Retinal pigment epithelial cell (primary cell): ENCODE measurements at regions not wholly inside any gene's neighbourhood (a gene's known extent, or its start where the extent isn't known, plus 50 kb on each side); places are given as distances from the start of the nearest gene placed in this dataset.

Source experiments
- DNase-seq: peaks from one replicate; pipeline ENCODE4 v3.0.0-alpha.2; 2010; ENCODE audit warnings: low read depth
- H3K4me3 ChIP-seq: 2 replicates; pipeline ENCODE4 v1.5.1; 2011; ENCODE audit warnings: mild to moderate bottlenecking, low read length, control low read depth, moderate library complexity
- CTCF ChIP-seq: conservative IDR thresholded peaks from 2 replicates; pipeline ENCODE4 v1.5.1; 2011; ENCODE audit warnings: low read depth, low read length, control low read depth, inconsistent platforms

GRCh38 chr12:89047856-89048418 lies 304.4 kb downstream of the DUSP6 start:
- no peak overlapping the region for H3K4me3 ChIP-seq
- DNase-seq: no peak
- TF ChIP-seq CTCF: no peak

- no peak for DNase-seq
- no peak for TF ChIP-seq CTCF
- no peak overlapping the region for H3K4me3 ChIP-seq
Measured at GRCh38 chr12:89041078-89041477, 311.2 kb downstream of the DUSP6 start.

- no peak overlapping the region for H3K4me3 ChIP-seq
- TF ChIP-seq CTCF: no peak
- no peak for DNase-seq
Measured at GRCh38 chr12:89040146-89040964, 311.9 kb downstream of the DUSP6 start.

GRCh38 chr12:89038831-89039512 lies 313.3 kb downstream of the DUSP6 start:
- no peak for TF ChIP-seq CTCF
- no peak overlapping the region for H3K4me3 ChIP-seq
- DNase-seq: no peak

GRCh38 chr12:89033062-89033461 lies 319.2 kb downstream of the DUSP6 start:
- TF ChIP-seq CTCF: no peak

GRCh38 chr12:89029961-89030360 lies 322.3 kb downstream of the DUSP6 start:
- TF ChIP-seq CTCF: no peak
- no peak overlapping the region for H3K4me3 ChIP-seq
- DNase-seq: no peak

More at GRCh38 chr12:89033062-89033461, 319.2 kb downstream of the DUSP6 start:
- H3K4me3 ChIP-seq: no peak overlapping the region
- no peak for DNase-seq

- no peak for DNase-seq
- TF ChIP-seq CTCF: no peak
- no peak overlapping the region for H3K4me3 ChIP-seq
Measured at GRCh38 chr12:89024580-89024979, 327.7 kb downstream of the DUSP6 start.
